ENCODE measurements at regions not wholly inside any gene's neighbourhood (a gene's known extent, or its start where the extent isn't known, plus 50 kb on each side); places are given as distances from the start of the nearest gene placed in this dataset.

DNA sequence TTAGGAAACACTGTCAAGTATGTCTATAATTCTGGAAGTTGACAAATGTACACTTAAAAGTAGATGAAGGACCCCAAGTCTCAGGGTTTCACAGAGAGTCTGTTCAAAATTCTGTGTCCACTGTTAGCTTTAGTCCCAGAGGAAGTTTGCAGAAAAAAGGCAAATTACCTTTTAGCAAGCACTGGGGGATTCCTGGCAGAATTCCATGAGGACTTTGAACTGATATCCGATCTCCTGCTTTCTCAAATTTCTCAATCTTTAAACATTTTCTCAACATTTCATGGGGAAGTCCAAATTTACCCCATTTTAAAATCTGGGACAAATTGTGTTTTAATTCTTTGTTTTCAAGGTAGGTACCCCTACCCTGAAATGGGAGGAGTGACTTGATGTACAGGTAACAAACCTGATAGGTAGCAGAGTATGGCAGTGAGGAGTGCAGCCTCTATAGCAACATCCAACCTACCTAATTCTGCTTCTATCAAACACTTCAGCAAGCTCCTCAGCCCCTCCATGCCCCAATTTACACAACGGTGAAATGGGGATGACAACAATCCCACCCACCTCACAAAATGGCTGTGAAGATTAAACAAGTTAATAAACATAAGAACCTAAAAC is 344.9 kb downstream of the OMA1 start:
- no peak for DNase-seq (ENCODE audit: low read depth)
- no peak overlapping the region for H3K4me3 ChIP-seq (ENCODE audit: low read depth, low read length)
- TF ChIP-seq, protein P1, sequence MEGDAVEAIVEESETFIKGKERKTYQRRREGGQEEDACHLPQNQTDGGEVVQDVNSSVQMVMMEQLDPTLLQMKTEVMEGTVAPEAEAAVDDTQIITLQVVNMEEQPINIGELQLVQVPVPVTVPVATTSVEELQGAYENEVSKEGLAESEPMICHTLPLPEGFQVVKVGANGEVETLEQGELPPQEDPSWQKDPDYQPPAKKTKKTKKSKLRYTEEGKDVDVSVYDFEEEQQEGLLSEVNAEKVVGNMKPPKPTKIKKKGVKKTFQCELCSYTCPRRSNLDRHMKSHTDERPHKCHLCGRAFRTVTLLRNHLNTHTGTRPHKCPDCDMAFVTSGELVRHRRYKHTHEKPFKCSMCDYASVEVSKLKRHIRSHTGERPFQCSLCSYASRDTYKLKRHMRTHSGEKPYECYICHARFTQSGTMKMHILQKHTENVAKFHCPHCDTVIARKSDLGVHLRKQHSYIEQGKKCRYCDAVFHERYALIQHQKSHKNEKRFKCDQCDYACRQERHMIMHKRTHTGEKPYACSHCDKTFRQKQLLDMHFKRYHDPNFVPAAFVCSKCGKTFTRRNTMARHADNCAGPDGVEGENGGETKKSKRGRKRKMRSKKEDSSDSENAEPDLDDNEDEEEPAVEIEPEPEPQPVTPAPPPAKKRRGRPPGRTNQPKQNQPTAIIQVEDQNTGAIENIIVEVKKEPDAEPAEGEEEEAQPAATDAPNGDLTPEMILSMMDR (IDR thresholded peaks at IDR 0.05; ENCODE audit: insufficient read depth, low read depth, low read length) = no peak

DNA sequence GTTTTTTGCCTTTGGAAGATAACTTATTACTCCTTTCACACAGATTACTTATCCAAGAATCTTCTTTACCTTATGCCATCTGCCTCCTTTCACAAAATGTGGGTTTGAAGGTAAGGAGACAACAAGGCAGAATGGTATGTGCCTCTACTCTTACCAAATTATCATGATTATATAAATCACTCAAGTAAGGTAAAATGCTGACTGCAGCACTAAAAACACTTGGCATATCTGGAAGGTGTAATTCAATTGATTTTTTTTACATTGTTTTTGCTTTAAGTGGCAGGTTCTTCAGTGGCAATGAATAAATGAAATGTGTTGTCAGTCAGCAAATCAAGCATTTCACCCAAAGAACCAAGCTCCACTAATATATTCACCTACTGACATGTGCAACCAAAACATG is 346.1 kb downstream of the OMA1 start:
- TF ChIP-seq, protein P1 (IDR thresholded peaks at IDR 0.05; ENCODE audit: insufficient read depth, low read depth, low read length) = no peak
- DNase-seq (ENCODE audit: low read depth) = no peak
- no peak overlapping the region for H3K4me3 ChIP-seq (ENCODE audit: low read depth, low read length)

DNA sequence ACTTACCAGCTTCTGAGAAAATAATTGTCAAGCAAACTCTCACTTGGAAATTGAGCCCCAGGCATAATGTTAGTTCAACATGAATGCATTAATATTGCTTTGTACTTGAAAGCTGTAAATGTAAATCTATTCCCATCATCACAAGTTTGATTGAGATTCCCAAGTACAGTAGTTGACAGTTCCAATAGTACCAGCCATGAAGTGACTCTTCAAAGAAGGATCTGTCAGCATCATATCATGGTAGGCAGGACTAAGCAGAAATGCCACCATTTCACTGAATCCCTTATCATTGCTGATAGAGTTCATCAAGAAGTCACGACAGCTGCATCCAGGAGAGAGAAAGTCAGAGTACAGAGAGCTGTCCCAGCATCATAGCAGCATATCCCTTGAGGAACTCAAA is 348.7 kb downstream of the OMA1 start:
- DNase-seq (ENCODE audit: low read depth) = no peak
- TF ChIP-seq, protein P1 (IDR thresholded peaks at IDR 0.05; ENCODE audit: insufficient read depth, low read depth, low read length) = no peak
- H3K4me3 ChIP-seq (ENCODE audit: low read depth, low read length) = no peak overlapping the region

DNA sequence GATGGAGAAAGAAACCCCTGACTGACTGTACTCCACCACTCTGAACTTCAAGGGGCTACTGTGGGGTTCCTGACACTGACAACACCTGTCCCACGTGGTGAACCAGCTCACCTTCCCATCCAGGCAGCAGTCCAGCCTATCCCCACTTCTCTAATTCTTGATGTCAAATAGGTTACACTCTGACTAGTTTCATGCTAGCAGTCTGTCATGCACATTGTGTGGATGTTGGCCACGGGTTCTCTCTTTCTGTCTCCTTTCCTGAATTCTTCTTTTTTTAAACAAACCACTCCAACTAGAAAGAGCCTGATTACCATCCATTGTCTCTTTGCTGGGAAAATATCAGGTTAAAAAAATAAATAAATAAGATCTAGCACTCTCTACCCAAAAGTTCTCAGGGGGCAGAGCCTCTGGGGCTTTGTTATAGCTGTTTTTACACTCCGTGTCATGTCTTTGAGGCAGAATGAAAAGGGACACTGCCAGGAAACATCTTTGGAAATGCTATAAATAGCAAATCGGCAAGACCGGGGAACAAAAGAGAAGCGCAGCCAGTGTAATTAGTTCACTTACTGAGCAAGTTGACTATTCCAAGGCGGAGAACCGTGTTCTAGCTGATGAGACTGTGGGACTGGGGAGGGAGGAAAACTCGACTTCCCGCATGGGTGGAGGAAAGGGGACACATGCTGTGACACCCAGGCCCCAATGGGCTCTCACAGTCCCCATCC is 356.1 kb downstream of the OMA1 start:
- no peak overlapping the region for H3K4me3 ChIP-seq (ENCODE audit: low read depth, low read length)
- DNase-seq (ENCODE audit: low read depth) = no peak
- TF ChIP-seq, protein P1 (IDR thresholded peaks at IDR 0.05; ENCODE audit: insufficient read depth, low read depth, low read length) = no peak

DNA sequence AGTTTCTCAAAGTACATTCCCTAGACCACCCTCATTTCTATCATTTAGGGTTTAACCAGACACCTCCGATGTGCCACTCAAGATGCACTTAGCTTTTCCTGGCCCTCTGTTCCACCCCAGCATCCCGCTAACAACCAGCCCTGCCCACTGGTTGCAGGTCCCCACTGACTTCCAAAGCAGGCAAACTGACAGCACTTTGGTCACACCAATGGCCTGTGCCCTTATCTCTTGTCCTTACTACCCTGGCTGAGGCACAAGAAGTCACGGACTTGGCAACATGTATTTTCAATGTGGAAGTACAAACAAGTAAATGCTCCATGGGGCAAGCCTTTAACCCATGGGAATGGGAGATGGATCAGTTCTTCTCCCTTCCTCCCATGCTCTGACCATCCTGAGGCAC is 357.1 kb downstream of the OMA1 start:
- DNase-seq (ENCODE audit: low read depth) = no peak
- H3K4me3 ChIP-seq (ENCODE audit: low read depth, low read length) = no peak overlapping the region
- TF ChIP-seq, protein P1 (IDR thresholded peaks at IDR 0.05; ENCODE audit: insufficient read depth, low read depth, low read length) = no peak

DNA sequence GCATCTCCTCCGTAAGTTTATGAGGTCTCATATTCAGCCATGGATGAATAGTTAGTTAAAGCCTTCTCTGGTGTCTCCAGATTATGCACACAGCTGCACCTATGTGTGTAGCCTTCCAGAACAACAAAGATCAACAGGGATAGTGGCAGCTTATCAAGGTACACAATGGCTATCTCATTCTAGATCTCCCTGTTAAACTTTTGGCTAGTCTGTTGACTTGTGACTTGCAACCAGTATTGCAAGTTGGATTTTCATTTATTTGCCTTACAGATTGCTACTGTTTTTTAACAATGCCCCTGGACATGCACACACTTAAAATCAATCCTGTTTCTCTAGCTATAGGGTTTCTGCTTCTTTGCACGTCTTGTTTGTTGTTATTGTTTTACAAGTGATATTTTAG is 363.2 kb downstream of the OMA1 start:
- H3K4me3 ChIP-seq (ENCODE audit: low read depth, low read length) = no peak overlapping the region
- TF ChIP-seq, protein P1 (IDR thresholded peaks at IDR 0.05; ENCODE audit: insufficient read depth, low read depth, low read length) = no peak
- no peak for DNase-seq (ENCODE audit: low read depth)

Data from fibroblast of villous mesenchyme (primary cell).